Kidney epithelial cell (primary cell): ENCODE measurements at regions not wholly inside any gene's neighbourhood (a gene's known extent, or its start where the extent isn't known, plus 50 kb on each side); places are given as distances from the start of the nearest gene placed in this dataset.

Experiments used
- DNase-seq: peaks from one replicate; pipeline ENCODE4 v3.0.0-alpha.2; 2010; ENCODE audit warnings: low read depth
- H3K27me3 ChIP-seq: 2 replicates; pipeline ENCODE4 v1.6.0; 2011; ENCODE audit warnings: low read length; ENCODE audit not compliant: control insufficient read depth, insufficient read depth
- H3K36me3 ChIP-seq: 2 replicates; pipeline ENCODE4 v1.5.1; 2011; ENCODE audit warnings: low read length; ENCODE audit not compliant: control insufficient read depth, insufficient read depth
- H3K4me3 ChIP-seq: 2 replicates; pipeline ENCODE4 v1.5.1; 2011; ENCODE audit warnings: low read depth, mild to moderate bottlenecking, control low read depth, low read length
- TF ChIP-seq, protein P1 (sequence below): IDR thresholded peaks from 2 replicates; pipeline ENCODE4 v1.5.1; 2011; ENCODE audit warnings: mild to moderate bottlenecking, moderate library complexity, low read length, control low read depth, inconsistent platforms; ENCODE audit not compliant: insufficient read depth, poor library complexity, severe bottlenecking

DNA sequence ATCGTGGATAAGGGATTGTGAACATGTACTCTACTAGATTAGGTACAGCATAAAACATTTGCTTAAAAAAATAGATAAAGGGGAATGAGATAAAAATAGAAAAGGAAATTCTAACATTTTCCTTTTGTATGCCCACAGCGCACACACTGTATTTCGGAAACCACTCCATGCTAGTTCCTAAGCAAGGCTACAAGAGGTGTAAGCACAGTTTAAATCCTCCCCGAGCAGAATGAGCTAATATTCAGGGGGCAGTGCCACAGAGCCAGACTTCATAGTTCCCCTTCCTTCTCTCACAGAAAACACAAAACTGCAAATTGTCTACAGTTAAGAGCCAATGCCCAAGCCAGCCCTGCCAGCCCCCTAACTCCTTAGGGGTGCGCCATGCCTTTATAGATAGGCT, 159.4 kb downstream of the ZNF281 start:
- TF ChIP-seq, protein P1, sequence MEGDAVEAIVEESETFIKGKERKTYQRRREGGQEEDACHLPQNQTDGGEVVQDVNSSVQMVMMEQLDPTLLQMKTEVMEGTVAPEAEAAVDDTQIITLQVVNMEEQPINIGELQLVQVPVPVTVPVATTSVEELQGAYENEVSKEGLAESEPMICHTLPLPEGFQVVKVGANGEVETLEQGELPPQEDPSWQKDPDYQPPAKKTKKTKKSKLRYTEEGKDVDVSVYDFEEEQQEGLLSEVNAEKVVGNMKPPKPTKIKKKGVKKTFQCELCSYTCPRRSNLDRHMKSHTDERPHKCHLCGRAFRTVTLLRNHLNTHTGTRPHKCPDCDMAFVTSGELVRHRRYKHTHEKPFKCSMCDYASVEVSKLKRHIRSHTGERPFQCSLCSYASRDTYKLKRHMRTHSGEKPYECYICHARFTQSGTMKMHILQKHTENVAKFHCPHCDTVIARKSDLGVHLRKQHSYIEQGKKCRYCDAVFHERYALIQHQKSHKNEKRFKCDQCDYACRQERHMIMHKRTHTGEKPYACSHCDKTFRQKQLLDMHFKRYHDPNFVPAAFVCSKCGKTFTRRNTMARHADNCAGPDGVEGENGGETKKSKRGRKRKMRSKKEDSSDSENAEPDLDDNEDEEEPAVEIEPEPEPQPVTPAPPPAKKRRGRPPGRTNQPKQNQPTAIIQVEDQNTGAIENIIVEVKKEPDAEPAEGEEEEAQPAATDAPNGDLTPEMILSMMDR: no peak
- no peaks in the 10 kb centered on the region for H3K27me3 ChIP-seq
- H3K4me3 ChIP-seq: no peak overlapping the region
- no peak for DNase-seq
- no peaks in the 10 kb centered on the region for H3K36me3 ChIP-seq

DNA sequence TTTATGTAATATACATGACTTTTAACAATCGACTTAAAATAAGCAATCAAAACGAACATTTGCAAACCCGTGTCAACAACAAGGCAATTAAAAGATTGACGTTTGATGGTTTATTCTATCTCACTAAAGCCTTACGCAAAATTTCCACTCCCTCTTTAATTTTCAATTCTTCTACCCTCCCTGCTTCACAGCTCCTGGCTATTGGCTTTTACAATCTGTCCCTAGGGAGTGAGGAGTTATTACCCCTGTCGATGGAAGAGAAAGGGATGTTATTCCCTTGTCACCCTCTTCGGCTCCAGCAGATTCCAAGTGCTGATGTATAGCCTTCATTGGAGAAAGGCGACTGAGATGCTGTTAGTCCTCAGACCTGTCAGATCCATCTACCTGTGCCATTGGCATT, 161.3 kb downstream of the ZNF281 start:
- TF ChIP-seq, protein P1: no peak
- DNase-seq: no peak

GRCh38 chr1:200247518-200247917, 162.3 kb downstream of the ZNF281 start:
- DNase-seq: no peak
- TF ChIP-seq, protein P1: no peak
- no peaks in the 10 kb centered on the region for H3K27me3 ChIP-seq
- H3K36me3 ChIP-seq: no peaks in the 10 kb centered on the region
- H3K4me3 ChIP-seq: no peak overlapping the region

More for the DNA sequence above, 161.3 kb downstream of the ZNF281 start:
- H3K36me3 ChIP-seq: no peaks in the 10 kb centered on the region
- no peak overlapping the region for H3K4me3 ChIP-seq
- H3K27me3 ChIP-seq: no peaks in the 10 kb centered on the region

DNA sequence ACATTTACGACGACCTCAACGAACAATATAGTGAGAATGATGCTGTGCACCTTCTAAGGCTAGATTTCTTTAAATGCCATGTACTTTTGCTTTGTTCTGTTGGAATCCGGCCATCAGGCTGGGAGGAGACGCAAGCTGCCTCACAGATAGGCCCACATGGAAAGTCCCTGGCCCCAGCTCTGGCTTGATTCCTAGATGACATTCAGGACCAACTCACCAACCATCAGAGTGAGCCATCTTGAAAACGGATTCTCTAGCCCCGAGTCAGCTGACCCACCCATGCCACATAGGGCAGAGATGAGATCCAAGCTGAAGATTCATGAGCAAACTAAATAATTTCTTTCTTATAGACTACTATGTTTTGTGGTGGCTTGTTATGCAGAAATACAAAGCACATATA, 164.4 kb downstream of the ZNF281 start:
- TF ChIP-seq, protein P1: no peak
- no peaks in the 10 kb centered on the region for H3K36me3 ChIP-seq
- no peak for DNase-seq
- no peaks in the 10 kb centered on the region for H3K27me3 ChIP-seq
- no peak overlapping the region for H3K4me3 ChIP-seq

DNA sequence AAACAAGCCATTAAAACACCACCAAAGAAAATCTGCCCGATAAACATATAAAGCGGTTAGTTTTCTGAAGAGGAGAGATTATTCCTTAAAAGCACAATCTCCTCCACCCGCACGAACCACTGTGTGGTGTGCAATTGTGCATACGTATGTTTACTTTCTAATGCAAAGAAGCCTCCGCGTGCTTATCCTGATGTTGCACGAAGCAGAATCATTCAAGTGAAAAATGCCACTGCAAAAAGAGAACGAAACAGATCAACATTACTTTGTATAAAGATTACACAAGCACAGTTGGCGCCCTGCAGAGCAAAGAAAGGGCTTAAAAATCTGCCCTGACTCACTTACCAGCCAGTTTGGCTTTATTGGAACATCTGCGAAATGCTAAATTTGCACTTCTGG, 166.8 kb downstream of the ZNF281 start:
- no peaks in the 10 kb centered on the region for H3K36me3 ChIP-seq
- DNase-seq: no peak
- TF ChIP-seq, protein P1: no peak
- H3K27me3 ChIP-seq: no peaks in the 10 kb centered on the region
- no peak overlapping the region for H3K4me3 ChIP-seq
